OCI-LY1 (cell line): ENCODE measurements at regions not wholly inside any gene's neighbourhood (a gene's known extent, or its start where the extent isn't known, plus 50 kb on each side); places are given as distances from the start of the nearest gene placed in this dataset.

Experiments used
- H2AFZ ChIP-seq: fragments of 200-600 bp; sonication (generic), shearing (Covaris generic); 2 replicates; pipeline ENCODE4 v1.6.0; 2014; ENCODE audit warnings: antibody characterized with exemption, mild to moderate bottlenecking, low read length
- H3F3A ChIP-seq: fragments of 200-600 bp; sonication (generic), shearing (Covaris generic); 2 replicates; pipeline ENCODE4 v1.6.0; 2014; ENCODE audit warnings: mild to moderate bottlenecking, antibody characterized with exemption, low read length, moderate library complexity; ENCODE audit not compliant: insufficient read depth
- H3K27ac ChIP-seq: fragments of 200-600 bp; sonication (generic); 2 replicates; pipeline ENCODE4 v1.5.1; 2014; ENCODE audit warnings: low read length, mixed run types, mild to moderate bottlenecking, low read depth; ENCODE audit not compliant: poor library complexity, severe bottlenecking
- H3K27me3 ChIP-seq: fragments of 200-600 bp; sonication (generic); 2 replicates; pipeline ENCODE4 v1.6.0; 2014; ENCODE audit warnings: antibody characterized with exemption, mild to moderate bottlenecking, low read length, moderate library complexity; ENCODE audit not compliant: insufficient read depth
- H3K36me3 ChIP-seq: fragments of 200-600 bp; sonication (generic); 2 replicates; pipeline ENCODE4 v1.6.1; 2014; ENCODE audit warnings: mild to moderate bottlenecking, antibody characterized with exemption, low read length, moderate library complexity, mixed read lengths; ENCODE audit not compliant: insufficient read depth
- H3K4me1 ChIP-seq: fragments of 200-600 bp; sonication (generic); 2 replicates; pipeline ENCODE4 v1.5.1; 2014; ENCODE audit warnings: mild to moderate bottlenecking, low read length, moderate library complexity; ENCODE audit not compliant: insufficient read depth, severe bottlenecking
- H3K4me2 ChIP-seq: fragments of 200-600 bp; sonication (generic), shearing (Covaris generic); 2 replicates; pipeline ENCODE4 v1.6.1; 2014; ENCODE audit warnings: low read length
- H3K4me3 ChIP-seq: fragments of 200-600 bp; sonication (generic); 2 replicates; pipeline ENCODE4 v1.5.1; 2014; ENCODE audit warnings: low read length, low read depth, mild to moderate bottlenecking, mixed read lengths; ENCODE audit not compliant: poor library complexity, severe bottlenecking
- H3K79me2 ChIP-seq: fragments of 200-600 bp; shearing (Covaris generic); 2 replicates; pipeline ENCODE4 v1.6.1; 2016; ENCODE audit warnings: mixed run types, low read length, mixed read lengths; ENCODE audit not compliant: insufficient read depth
- H3K9ac ChIP-seq: fragments of 200-600 bp; sonication (generic), shearing (Covaris generic); 2 replicates; pipeline ENCODE4 v1.6.1; 2014; ENCODE audit warnings: mild to moderate bottlenecking, low read length, mixed read lengths
- H3K9me2 ChIP-seq: fragments of 200-600 bp; sonication (generic), shearing (Covaris generic); 2 replicates; pipeline ENCODE4 v1.6.1; 2014; ENCODE audit warnings: low read depth, mild to moderate bottlenecking, low read length, mixed read lengths
- H3K9me3 ChIP-seq: fragments of 200-600 bp; shearing (Covaris generic); 2 replicates; pipeline ENCODE4 v1.6.1; 2014; ENCODE audit warnings: low read length, mixed read lengths
- H4K20me1 ChIP-seq: fragments of 200-600 bp; sonication (generic), shearing (Covaris generic); 2 replicates; pipeline ENCODE4 v1.6.0; 2016; ENCODE audit warnings: mild to moderate bottlenecking, low read length; ENCODE audit not compliant: insufficient read depth
- EZH2 ChIP-seq: fragments of 200-600 bp; sonication (generic), shearing (Covaris generic); IDR thresholded peaks from 2 replicates; pipeline ENCODE4 v1.8.0; 2017; ENCODE audit warnings: borderline replicate concordance, mixed run types, mild to moderate bottlenecking, antibody characterized with exemption, low read length, moderate library complexity, mixed read lengths
- TF ChIP-seq, protein P1 (sequence below): fragments of 200-600 bp; sonication (generic), shearing (Covaris generic); IDR thresholded peaks from 2 replicates; pipeline ENCODE4 v1.5.1; 2017; ENCODE audit warnings: mild to moderate bottlenecking, antibody characterized with exemption, low read length, moderate library complexity, mixed read lengths

DNA sequence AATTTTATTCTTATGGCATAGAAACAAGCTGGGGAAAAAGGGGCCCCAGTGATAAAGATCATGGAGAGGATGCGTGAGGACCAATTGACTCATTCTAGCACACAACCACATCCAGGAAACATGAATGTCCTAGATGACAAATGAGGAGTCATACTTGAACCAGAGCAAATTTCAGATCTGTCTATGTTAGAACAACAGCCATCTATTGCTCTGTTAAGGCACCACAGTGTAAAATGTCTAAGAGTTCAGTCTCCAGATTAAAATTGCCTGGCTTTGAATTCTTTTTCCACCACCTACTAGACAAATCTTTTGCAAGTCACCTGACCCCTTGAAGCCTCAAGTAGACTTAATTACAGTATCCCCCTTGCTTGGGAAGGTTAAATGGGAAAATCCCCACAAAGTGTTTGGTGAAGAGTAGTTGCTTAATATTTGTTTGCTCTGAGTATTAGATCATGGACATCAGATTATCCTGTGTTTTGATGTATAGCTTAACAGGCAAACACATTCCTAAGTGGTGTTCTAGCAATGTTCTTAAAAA, 258.7 kb upstream of the TGFBR2 start:
- Histone ChIP-seq H4K20me1 (no peaks in the 10 kb centered on the region), H3K4me2 (no peak overlapping the region), H3K4me3 (no peak overlapping the region), H3F3A (no peaks in the 10 kb centered on the region), H3K79me2 (no peaks in the 10 kb centered on the region), H3K27ac (no peak overlapping the region), H3K27me3 (no peaks in the 10 kb centered on the region), H2AFZ (no peak overlapping the region), H3K9me2 (no peaks in the 10 kb centered on the region), H3K36me3 (no peaks in the 10 kb centered on the region), H3K4me1 (no peaks in the 10 kb centered on the region), H3K9ac (no peak overlapping the region), H3K9me3 (no peaks in the 10 kb centered on the region)
- TF ChIP-seq, protein P1, sequence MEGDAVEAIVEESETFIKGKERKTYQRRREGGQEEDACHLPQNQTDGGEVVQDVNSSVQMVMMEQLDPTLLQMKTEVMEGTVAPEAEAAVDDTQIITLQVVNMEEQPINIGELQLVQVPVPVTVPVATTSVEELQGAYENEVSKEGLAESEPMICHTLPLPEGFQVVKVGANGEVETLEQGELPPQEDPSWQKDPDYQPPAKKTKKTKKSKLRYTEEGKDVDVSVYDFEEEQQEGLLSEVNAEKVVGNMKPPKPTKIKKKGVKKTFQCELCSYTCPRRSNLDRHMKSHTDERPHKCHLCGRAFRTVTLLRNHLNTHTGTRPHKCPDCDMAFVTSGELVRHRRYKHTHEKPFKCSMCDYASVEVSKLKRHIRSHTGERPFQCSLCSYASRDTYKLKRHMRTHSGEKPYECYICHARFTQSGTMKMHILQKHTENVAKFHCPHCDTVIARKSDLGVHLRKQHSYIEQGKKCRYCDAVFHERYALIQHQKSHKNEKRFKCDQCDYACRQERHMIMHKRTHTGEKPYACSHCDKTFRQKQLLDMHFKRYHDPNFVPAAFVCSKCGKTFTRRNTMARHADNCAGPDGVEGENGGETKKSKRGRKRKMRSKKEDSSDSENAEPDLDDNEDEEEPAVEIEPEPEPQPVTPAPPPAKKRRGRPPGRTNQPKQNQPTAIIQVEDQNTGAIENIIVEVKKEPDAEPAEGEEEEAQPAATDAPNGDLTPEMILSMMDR = no peak
- no peak for TF ChIP-seq EZH2

GRCh38 chr3:30349507-30349906, 256.9 kb upstream of the TGFBR2 start:
- Histone ChIP-seq H4K20me1 (no peaks in the 10 kb centered on the region), H2AFZ (no peak overlapping the region), H3K9me3 (no peaks in the 10 kb centered on the region), H3K79me2 (no peaks in the 10 kb centered on the region), H3F3A (no peaks in the 10 kb centered on the region), H3K27ac (no peak overlapping the region), H3K9ac (no peak overlapping the region), H3K36me3 (no peaks in the 10 kb centered on the region), H3K4me1 (peaks cover 11% of the 10 kb centered on the region), H3K27me3 (no peaks in the 10 kb centered on the region), H3K4me2 (no peak overlapping the region), H3K4me3 (no peak overlapping the region), H3K9me2 (no peaks in the 10 kb centered on the region)
- TF ChIP-seq, protein P1 = no peak
- TF ChIP-seq EZH2 = no peak

GRCh38 chr3:30350011-30350410, 256.4 kb upstream of the TGFBR2 start:
- H3K36me3 ChIP-seq = no peaks in the 10 kb centered on the region
- H3K79me2 ChIP-seq = no peaks in the 10 kb centered on the region
- no peak overlapping the region for H3K4me3 ChIP-seq
- TF ChIP-seq EZH2 = no peak
- TF ChIP-seq, protein P1 = no peak
- no peaks in the 10 kb centered on the region for H3K9me2 ChIP-seq
- H4K20me1 ChIP-seq = no peaks in the 10 kb centered on the region
- peaks cover 16% of the 10 kb centered on the region for H3K4me1 ChIP-seq
- H3K9me3 ChIP-seq = no peaks in the 10 kb centered on the region
- no peaks in the 10 kb centered on the region for H3K27me3 ChIP-seq
- H3K27ac ChIP-seq = no peak overlapping the region
- no peaks in the 10 kb centered on the region for H3F3A ChIP-seq
- H3K9ac ChIP-seq = no peak overlapping the region
- no peak overlapping the region for H3K4me2 ChIP-seq
- no peak overlapping the region for H2AFZ ChIP-seq
